ENCODE measurements at regions not wholly inside any gene's neighbourhood (a gene's known extent, or its start where the extent isn't known, plus 50 kb on each side); places are given as distances from the start of the nearest gene placed in this dataset.

DNA sequence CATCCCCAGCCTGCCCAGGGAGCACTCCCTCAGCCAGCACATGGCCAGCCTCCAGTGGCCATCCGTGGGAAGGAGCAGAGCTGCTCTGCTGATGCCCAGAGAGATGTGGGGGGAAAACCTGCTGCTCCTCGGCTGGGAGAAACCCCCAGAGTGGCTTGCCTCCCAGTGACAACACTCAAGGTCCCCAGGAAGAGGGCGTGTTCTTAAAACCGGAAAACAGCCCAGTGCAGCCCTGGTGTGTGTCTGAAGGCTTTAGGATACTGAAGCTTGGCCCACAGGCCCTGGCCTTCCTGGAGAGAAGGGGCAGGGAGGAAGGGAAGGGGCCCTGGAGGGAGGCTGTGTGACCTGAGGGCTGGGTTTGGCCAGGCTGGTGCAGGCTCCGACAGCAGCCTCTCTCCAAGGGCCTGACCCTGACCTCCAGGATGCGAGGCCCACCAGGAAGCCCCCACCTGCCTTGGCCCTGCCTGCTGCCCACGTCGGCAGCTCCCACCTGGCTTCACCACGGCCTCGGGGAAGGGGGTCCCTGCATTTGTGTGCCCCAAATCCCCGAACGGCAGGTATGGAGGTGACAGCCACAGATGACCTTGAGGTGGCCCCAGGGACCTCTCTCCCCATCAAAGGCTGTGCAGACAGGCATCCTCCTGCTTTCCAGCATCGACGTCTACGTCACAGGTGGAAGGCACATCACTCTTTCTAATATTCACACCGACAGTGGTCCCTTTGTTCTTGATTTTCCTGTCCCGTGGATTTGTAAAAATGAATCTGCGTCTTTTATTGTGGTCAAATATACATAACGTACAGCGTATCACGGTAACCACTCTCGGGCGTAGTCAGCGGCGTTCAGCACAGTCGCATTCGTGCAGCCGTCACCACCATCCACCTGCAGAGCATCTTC lies 190.0 kb upstream of the C14orf180 start:
- Mint-ChIP-seq H3K4me1 (ENCODE audit: low read depth) (no peaks in the 10 kb centered on the region), H3K27me3 (peaks cover 26% of the 10 kb centered on the region), H3K27ac (no peak overlapping the region), H3K4me3 (ENCODE audit: low read depth) (no peak overlapping the region), H3K36me3 (ENCODE audit: insufficient read depth) (no peaks in the 10 kb centered on the region), H3K9me3 (ENCODE audit: low read depth) (no peaks in the 10 kb centered on the region)
- TF ChIP-seq, protein P1, sequence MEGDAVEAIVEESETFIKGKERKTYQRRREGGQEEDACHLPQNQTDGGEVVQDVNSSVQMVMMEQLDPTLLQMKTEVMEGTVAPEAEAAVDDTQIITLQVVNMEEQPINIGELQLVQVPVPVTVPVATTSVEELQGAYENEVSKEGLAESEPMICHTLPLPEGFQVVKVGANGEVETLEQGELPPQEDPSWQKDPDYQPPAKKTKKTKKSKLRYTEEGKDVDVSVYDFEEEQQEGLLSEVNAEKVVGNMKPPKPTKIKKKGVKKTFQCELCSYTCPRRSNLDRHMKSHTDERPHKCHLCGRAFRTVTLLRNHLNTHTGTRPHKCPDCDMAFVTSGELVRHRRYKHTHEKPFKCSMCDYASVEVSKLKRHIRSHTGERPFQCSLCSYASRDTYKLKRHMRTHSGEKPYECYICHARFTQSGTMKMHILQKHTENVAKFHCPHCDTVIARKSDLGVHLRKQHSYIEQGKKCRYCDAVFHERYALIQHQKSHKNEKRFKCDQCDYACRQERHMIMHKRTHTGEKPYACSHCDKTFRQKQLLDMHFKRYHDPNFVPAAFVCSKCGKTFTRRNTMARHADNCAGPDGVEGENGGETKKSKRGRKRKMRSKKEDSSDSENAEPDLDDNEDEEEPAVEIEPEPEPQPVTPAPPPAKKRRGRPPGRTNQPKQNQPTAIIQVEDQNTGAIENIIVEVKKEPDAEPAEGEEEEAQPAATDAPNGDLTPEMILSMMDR (IDR thresholded peaks at IDR 0.05; ENCODE audit: unreplicated experiment): no peak
- DNase-seq (ENCODE audit: low spot score, unreplicated experiment): peak; percentile 8

DNA sequence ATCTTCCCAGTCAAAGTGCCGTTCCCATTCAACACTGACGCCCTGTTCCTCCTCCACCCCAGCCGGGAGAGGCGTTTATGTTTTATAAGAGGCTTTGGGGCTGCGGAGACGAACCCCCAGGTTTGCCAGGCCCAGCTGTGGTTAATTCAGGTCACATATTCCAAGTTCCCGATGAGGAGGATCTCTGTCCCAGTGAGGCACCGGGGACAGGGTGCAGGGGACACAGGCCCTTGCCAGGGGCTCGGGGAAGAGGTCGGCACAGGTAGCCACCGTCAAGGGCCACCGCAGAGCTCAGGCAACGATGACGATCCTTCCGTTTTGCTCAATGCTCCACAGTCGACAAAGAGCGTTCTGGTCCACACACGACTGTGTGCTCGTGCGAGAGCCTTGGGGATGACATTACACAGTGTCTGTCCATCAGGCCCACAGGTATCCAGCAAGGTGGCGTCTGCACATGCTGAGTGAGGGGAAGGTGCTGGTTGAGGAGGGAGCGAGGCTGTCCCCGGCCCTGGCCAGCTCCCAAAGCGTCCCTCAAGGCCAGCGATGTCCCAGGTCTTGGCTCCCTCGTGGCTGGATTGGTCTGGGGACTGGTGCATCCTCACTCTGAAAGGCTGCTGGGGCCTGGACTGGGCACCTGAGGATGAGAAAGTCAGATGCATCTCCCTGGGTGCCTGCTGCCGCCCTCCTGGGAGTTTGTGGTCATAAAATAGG lies 189.2 kb upstream of the C14orf180 start:
- Mint-ChIP-seq H3K9me3 (ENCODE audit: low read depth) (no peaks in the 10 kb centered on the region), H3K27me3 (peaks cover 27% of the 10 kb centered on the region), H3K36me3 (ENCODE audit: insufficient read depth) (no peaks in the 10 kb centered on the region), H3K4me3 (ENCODE audit: low read depth) (no peak overlapping the region), H3K27ac (peak overlapping the region; percentile 56), H3K4me1 (ENCODE audit: low read depth) (no peaks in the 10 kb centered on the region)
- peak; percentile 7 for DNase-seq (ENCODE audit: low spot score, unreplicated experiment)
- TF ChIP-seq, protein P1 (IDR thresholded peaks at IDR 0.05; ENCODE audit: unreplicated experiment): no peak

DNA sequence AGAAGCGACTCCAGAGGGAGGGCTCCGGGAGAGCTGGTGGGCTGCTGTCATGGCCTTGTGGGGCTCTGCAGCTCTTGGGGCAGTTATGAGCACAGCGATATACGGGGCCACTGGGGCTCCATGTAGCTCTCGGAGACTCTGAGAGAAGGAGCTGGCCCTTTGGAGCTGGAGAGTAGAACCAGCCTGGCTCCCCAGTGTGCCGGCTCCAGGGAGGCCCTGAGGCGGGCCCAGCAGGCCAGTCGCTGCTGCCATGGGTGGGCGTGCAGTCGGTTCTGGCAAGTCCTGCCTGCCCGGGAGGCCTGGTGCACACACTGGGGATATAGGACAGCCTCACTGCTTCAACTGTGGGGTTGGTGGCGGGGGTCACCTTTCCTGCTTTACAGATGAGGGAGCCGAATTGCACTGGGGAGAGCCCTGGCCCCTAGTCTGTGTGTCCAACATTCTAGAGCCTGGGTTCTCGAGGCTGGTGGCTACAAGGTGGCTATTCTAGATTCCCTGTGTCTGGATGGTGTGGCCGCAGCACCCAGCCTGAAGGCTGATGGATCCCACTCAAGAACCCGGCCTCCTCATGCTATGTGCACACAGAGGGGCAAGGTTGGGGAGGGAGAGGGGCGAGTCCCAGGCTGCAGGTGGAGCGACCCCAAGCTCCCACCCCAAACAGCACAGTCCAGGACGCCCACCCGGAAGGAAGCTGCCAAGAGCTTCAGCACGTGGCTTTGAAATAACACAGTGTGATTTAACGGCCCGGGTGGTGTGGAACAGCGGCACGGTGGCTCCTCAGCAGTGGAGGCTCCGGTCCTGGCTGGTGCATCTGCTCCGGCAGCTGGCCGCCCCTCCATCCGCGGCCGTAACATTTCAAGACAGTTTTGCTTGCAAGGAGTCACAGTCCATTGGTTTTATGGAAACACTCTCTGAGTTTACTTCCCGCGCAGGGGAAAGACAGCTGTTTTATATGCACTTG lies 188.3 kb upstream of the C14orf180 start:
- Mint-ChIP-seq H3K36me3 (ENCODE audit: insufficient read depth) (no peaks in the 10 kb centered on the region), H3K4me3 (ENCODE audit: low read depth) (no peak overlapping the region), H3K27ac (no peak overlapping the region), H3K9me3 (ENCODE audit: low read depth) (no peaks in the 10 kb centered on the region), H3K4me1 (ENCODE audit: low read depth) (no peaks in the 10 kb centered on the region), H3K27me3 (peaks cover 29% of the 10 kb centered on the region)
- peak; percentile 8 for DNase-seq (ENCODE audit: low spot score, unreplicated experiment)
- TF ChIP-seq, protein P1 (IDR thresholded peaks at IDR 0.05; ENCODE audit: unreplicated experiment): no peak

GRCh38 chr14:104392001-104392395 lies 187.6 kb upstream of the C14orf180 start:
- DNase-seq (ENCODE audit: low spot score, unreplicated experiment): no peak
- Mint-ChIP-seq H3K9me3 (ENCODE audit: low read depth) (no peaks in the 10 kb centered on the region), H3K27ac (no peak overlapping the region), H3K27me3 (peaks cover 34% of the 10 kb centered on the region), H3K4me3 (ENCODE audit: low read depth) (no peak overlapping the region), H3K36me3 (ENCODE audit: insufficient read depth) (no peaks in the 10 kb centered on the region), H3K4me1 (ENCODE audit: low read depth) (no peaks in the 10 kb centered on the region)
- TF ChIP-seq, protein P1 (IDR thresholded peaks at IDR 0.05; ENCODE audit: unreplicated experiment): no peak
